Activated CD8-positive, alpha-beta T cell treated with anti-CD3 and anti-CD28 coated beads for 36 hours (primary cell): ENCODE measurements at regions not wholly inside any gene's neighbourhood (a gene's known extent, or its start where the extent isn't known, plus 50 kb on each side); places are given as distances from the start of the nearest gene placed in this dataset.

Experiments used
- ATAC-seq: fragments of 200-7000 bp; cut with Tn5 transposase; one replicate; pipeline ENCODE4 v1.10.0; 2021; ENCODE audit warnings: mild to moderate bottlenecking, moderate library complexity
- CTCF ChIA-PET: fragments of 350-600 bp; sonication (Branson Sonifier 250); formaldehyde crosslinking; loops from one replicate; lab custom pipeline; 2021; ENCODE audit warnings: antibody characterized with exemption; lab: Charles Lee
- POLR2A ChIA-PET: fragments of 350-600 bp; sonication (Branson Sonifier 250); formaldehyde crosslinking; loops from one replicate; lab custom pipeline; 2021; ENCODE audit warnings: antibody characterized with exemption; lab: Charles Lee
- DNase-seq: peaks from one replicate; pipeline ENCODE4 v3.0.0-alpha.2; 2020
- H3K27ac Mint-ChIP-seq: one replicate; pipeline ENCODE4 v1.8.0; 2021; ENCODE audit warnings: mild to moderate bottlenecking, mixed read lengths
- H3K27me3 Mint-ChIP-seq: one replicate; pipeline ENCODE4 v1.8.0; 2021; ENCODE audit warnings: mixed read lengths
- H3K36me3 Mint-ChIP-seq: one replicate; pipeline ENCODE4 v1.8.0; 2021; ENCODE audit warnings: low read depth, mixed read lengths
- H3K4me1 Mint-ChIP-seq: one replicate; pipeline ENCODE4 v1.8.0; 2021; ENCODE audit warnings: low read depth, mixed read lengths
- H3K4me3 Mint-ChIP-seq: one replicate; pipeline ENCODE4 v1.8.0; 2021; ENCODE audit warnings: mild to moderate bottlenecking, moderate library complexity, mixed read lengths
- H3K9me3 Mint-ChIP-seq: one replicate; pipeline ENCODE4 v1.8.0; 2021; ENCODE audit warnings: mixed read lengths
- CTCF ChIP-seq: fragments of 200-600 bp; IDR thresholded peaks from one replicate; pipeline ENCODE4 v1.8.0; 2022; ENCODE audit warnings: antibody characterized with exemption, mild to moderate bottlenecking
- intact Hi-C: fragments of 100-400 bp; cut with micrococcal nuclease; formaldehyde crosslinking; loops from one replicate; pipeline ENCODE4 v1.10.0; 2022

GRCh38 chr4:26140150-26140898, 180.5 kb upstream of the RBPJ start:
- DNase-seq, result no peak
- CTCF ChIA-PET, result no interaction called here
- Mint-ChIP-seq H3K4me1 (peaks cover 12% of the 10 kb centered on the region), H3K9me3 (no peaks in the 10 kb centered on the region), H3K27me3 (peaks cover 3% of the 10 kb centered on the region), H3K36me3 (no peaks in the 10 kb centered on the region), H3K4me3 (no peak overlapping the region), H3K27ac (no peak overlapping the region)
- no peak for ATAC-seq
- no peak for TF ChIP-seq CTCF
- POLR2A ChIA-PET, result no interaction called here
- intact Hi-C loops, result no loop called here

GRCh38 chr4:26141051-26141721, 179.6 kb upstream of the RBPJ start:
- ChIA-PET POLR2A (interaction anchor here (0.8 kb wide), 1 partner anchor 11 kb away, joined by 3 read pairs; no protein-coding TSS in a partner anchor), CTCF (interaction anchor here (1.0 to 3.5 kb wide), 3 partner anchors 13 to 153 kb away, joined by 3 to 13 read pairs (median 4); no protein-coding TSS in a partner anchor)
- H3K4me1 Mint-ChIP-seq, result peaks cover 16% of the 10 kb centered on the region
- peaks cover 6% of the 10 kb centered on the region for H3K27me3 Mint-ChIP-seq
- no peak for DNase-seq
- no peaks in the 10 kb centered on the region for H3K36me3 Mint-ChIP-seq
- intact Hi-C loops, result no loop called here
- H3K4me3 Mint-ChIP-seq, result no peak overlapping the region
- TF ChIP-seq CTCF, result no peak
- ATAC-seq, result no peak
- H3K9me3 Mint-ChIP-seq, result no peaks in the 10 kb centered on the region
- no peak overlapping the region for H3K27ac Mint-ChIP-seq

GRCh38 chr4:26141911-26142638, 178.7 kb upstream of the RBPJ start:
- ATAC-seq (peak; percentile 60), DNase-seq (no peak)
- Mint-ChIP-seq H3K4me1 (peaks cover 16% of the 10 kb centered on the region), H3K36me3 (no peaks in the 10 kb centered on the region), H3K9me3 (no peaks in the 10 kb centered on the region), H3K4me3 (no peak overlapping the region), H3K27ac (peak overlapping the region; percentile 34), H3K27me3 (peaks cover 6% of the 10 kb centered on the region)
- intact Hi-C loops, result no loop called here
- no peak for TF ChIP-seq CTCF
- CTCF ChIA-PET, result interaction anchor here (1.0 to 3.5 kb wide), 3 partner anchors 12 to 154 kb away, joined by 3 to 13 read pairs (median 4); no protein-coding TSS in a partner anchor
- POLR2A ChIA-PET, result interaction anchor here (0.6 to 0.8 kb wide), 2 partner anchors 12 to 170 kb away, joined by 3 read pairs; no protein-coding TSS in a partner anchor

- Mint-ChIP-seq H3K9me3 (no peaks in the 10 kb centered on the region), H3K36me3 (no peaks in the 10 kb centered on the region), H3K27ac (peak overlapping the region; percentile 60), H3K27me3 (peaks cover 9% of the 10 kb centered on the region), H3K4me1 (peaks cover 28% of the 10 kb centered on the region), H3K4me3 (no peak overlapping the region)
- CTCF ChIA-PET, result interaction anchor here (3.5 kb wide), 1 partner anchor 10 kb away, joined by 13 read pairs; no protein-coding TSS in a partner anchor
- intact Hi-C loops, result no loop called here
- ATAC-seq (no peak), DNase-seq (no peak)
- no peak for TF ChIP-seq CTCF
- POLR2A ChIA-PET, result no interaction called here
These were observed 176.2 kb upstream of the RBPJ start for GRCh38 chr4:26144526-26145155.
